H1 (cell line): ENCODE measurements at regions not wholly inside any gene's neighbourhood (a gene's known extent, or its start where the extent isn't known, plus 50 kb on each side); places are given as distances from the start of the nearest gene placed in this dataset.
"Not testable (repeated sequence)": the region's sequence is repeated elsewhere in the genome, so short reads cannot be mapped to it uniquely, and the experiment has no call there.

Source experiments
- EP300 ChIP-seq, 2 experiments: IDR thresholded peaks; 1 replicate in 1 of 2; 2 replicates in 1 of 2; pipeline ENCODE4 v1.6.1; 2011 to 2012; ENCODE audit warnings: low read depth in 2 of 2, low read length in 2 of 2, mild to moderate bottlenecking in 2 of 2, borderline replicate concordance in 1 of 2, inconsistent platforms in 1 of 2, moderate library complexity in 1 of 2
- GABPA ChIP-seq: IDR thresholded peaks from 2 replicates; pipeline ENCODE4 v1.6.1; 2011; ENCODE audit warnings: mild to moderate bottlenecking, low read length, moderate library complexity, borderline replicate concordance; ENCODE audit not compliant: insufficient read depth
- PHF8 ChIP-seq: fragments of 200-600 bp; sonication (generic); conservative IDR thresholded peaks from 2 replicates; pipeline ENCODE4 v1.7.1; 2012; ENCODE audit warnings: low read depth, mild to moderate bottlenecking, inconsistent platforms, low read length, moderate library complexity
- POLR2A ChIP-seq, 2 experiments: IDR thresholded peaks; 1 replicate in 1 of 2; 2 replicates in 1 of 2; pipeline ENCODE4 v1.6.1; 2011; ENCODE audit warnings: low read depth in 2 of 2, low read length in 2 of 2, mild to moderate bottlenecking in 2 of 2; ENCODE audit errors: control extremely low read depth in 1 of 2
- POLR2AphosphoS5 ChIP-seq: IDR thresholded peaks from 2 replicates; pipeline ENCODE4 v1.6.1; 2011; ENCODE audit warnings: low read depth, low read length
- RXRA ChIP-seq: IDR thresholded peaks from 2 replicates; pipeline ENCODE4 v1.6.1; 2011; ENCODE audit warnings: low read depth, mild to moderate bottlenecking, low read length, moderate library complexity; ENCODE audit not compliant: insufficient read depth
- SP4 ChIP-seq: IDR thresholded peaks from 2 replicates; pipeline ENCODE4 v1.6.1; 2012; ENCODE audit warnings: low read length, inconsistent platforms
- SUZ12 ChIP-seq: fragments of 200-600 bp; sonication (generic); IDR thresholded peaks from 2 replicates; pipeline ENCODE4 v1.6.1; 2012; ENCODE audit warnings: mild to moderate bottlenecking, inconsistent platforms, low read length, moderate library complexity, mixed read lengths
- ZNF274 ChIP-seq: IDR thresholded peaks from 2 replicates; pipeline ENCODE4 v1.7.0; 2012; ENCODE audit warnings: low read length, borderline replicate concordance; ENCODE audit errors: extremely low read depth
- TF ChIP-seq, protein P1 (sequence below), 3 experiments: IDR thresholded peaks; 1 replicate in 2 of 3; 2 replicates in 1 of 3; pipeline versions ENCODE4 v1.5.1 to v1.6.1; 2011; ENCODE audit warnings: low read length in 3 of 3, mild to moderate bottlenecking in 3 of 3, inconsistent platforms in 2 of 3, low read depth in 1 of 3, moderate library complexity in 1 of 3; ENCODE audit not compliant: insufficient read depth in 1 of 3; ENCODE audit errors: control extremely low read depth in 1 of 3
- TF ChIP-seq, protein P2 (sequence below): IDR thresholded peaks from 2 replicates; pipeline ENCODE4 v1.6.1; 2011; ENCODE audit warnings: low read length, improper control_type of control experiment

DNA sequence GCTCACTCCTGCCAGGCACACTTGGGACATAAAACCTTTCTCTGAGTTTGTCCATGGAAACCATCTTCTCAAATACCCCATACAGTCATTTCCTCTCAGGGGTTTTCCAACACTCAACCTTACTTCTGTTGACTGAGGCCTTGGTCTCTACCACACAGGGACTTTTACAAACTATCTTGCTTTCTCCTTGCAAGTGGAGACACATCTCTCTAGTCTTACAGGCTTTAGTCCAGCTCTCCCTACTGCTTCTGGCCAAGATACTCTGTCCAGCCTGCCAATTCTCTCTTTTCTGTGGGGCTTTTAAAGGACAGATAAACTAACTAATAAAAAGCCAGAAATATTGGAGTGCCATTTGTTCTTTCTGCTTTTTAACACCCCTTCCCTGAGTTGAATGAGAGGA, 87.6 kb downstream of the SPDYE17 start:
- TF ChIP-seq, protein P1, sequence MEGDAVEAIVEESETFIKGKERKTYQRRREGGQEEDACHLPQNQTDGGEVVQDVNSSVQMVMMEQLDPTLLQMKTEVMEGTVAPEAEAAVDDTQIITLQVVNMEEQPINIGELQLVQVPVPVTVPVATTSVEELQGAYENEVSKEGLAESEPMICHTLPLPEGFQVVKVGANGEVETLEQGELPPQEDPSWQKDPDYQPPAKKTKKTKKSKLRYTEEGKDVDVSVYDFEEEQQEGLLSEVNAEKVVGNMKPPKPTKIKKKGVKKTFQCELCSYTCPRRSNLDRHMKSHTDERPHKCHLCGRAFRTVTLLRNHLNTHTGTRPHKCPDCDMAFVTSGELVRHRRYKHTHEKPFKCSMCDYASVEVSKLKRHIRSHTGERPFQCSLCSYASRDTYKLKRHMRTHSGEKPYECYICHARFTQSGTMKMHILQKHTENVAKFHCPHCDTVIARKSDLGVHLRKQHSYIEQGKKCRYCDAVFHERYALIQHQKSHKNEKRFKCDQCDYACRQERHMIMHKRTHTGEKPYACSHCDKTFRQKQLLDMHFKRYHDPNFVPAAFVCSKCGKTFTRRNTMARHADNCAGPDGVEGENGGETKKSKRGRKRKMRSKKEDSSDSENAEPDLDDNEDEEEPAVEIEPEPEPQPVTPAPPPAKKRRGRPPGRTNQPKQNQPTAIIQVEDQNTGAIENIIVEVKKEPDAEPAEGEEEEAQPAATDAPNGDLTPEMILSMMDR (IDR thresholded peaks at IDR 0.05; ENCODE audit: control extremely low read depth in 1 of 3, insufficient read depth in 1 of 3, low read depth in 1 of 3, low read length in 3 of 3) = not testable (repeated sequence)
- not testable (repeated sequence) for TF ChIP-seq POLR2AphosphoS5; EP300 (IDR thresholded peaks at IDR 0.05; ENCODE audit: borderline replicate concordance in 1 of 2, low read depth in 2 of 2, low read length in 2 of 2); SUZ12; POLR2A (IDR thresholded peaks at IDR 0.05; ENCODE audit: control extremely low read depth in 1 of 2, low read depth in 2 of 2, low read length in 2 of 2); GABPA; PHF8; SP4; ZNF274; RXRA
- TF ChIP-seq, protein P2, sequence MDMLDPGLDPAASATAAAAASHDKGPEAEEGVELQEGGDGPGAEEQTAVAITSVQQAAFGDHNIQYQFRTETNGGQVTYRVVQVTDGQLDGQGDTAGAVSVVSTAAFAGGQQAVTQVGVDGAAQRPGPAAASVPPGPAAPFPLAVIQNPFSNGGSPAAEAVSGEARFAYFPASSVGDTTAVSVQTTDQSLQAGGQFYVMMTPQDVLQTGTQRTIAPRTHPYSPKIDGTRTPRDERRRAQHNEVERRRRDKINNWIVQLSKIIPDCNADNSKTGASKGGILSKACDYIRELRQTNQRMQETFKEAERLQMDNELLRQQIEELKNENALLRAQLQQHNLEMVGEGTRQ = not testable (repeated sequence)
